GM18868 (cell line): ENCODE measurements at regions not wholly inside any gene's neighbourhood (a gene's known extent, or its start where the extent isn't known, plus 50 kb on each side); places are given as distances from the start of the nearest gene placed in this dataset.

ENCODE experiments used
- ATAC-seq: cut with Tn5 transposase; IDR thresholded peaks from one replicate; pipeline ENCODE4 v1.9.1; 2021; ENCODE audit warnings: mild to moderate bottlenecking, moderate library complexity; ENCODE audit not compliant: unreplicated experiment

- no peak for ATAC-seq
Measured at GRCh38 chr2:217530392-217531090, 472.3 kb downstream of the TNS1 start.

GRCh38 chr2:217529271-217529670 lies 473.5 kb downstream of the TNS1 start:
- ATAC-seq = no peak

- no peak for ATAC-seq
Measured at GRCh38 chr2:217527590-217528202, 475.1 kb downstream of the TNS1 start.

- ATAC-seq = no peak
Measured at GRCh38 chr2:217525076-217525475, 477.7 kb downstream of the TNS1 start.

GRCh38 chr2:217523286-217523685 lies 479.5 kb downstream of the TNS1 start:
- ATAC-seq = no peak

- ATAC-seq = no peak
Measured at GRCh38 chr2:217521820-217522219, 481.0 kb downstream of the TNS1 start.

- ATAC-seq = no peak
Measured at GRCh38 chr2:217520356-217521010, 482.3 kb downstream of the TNS1 start.

GRCh38 chr2:217517402-217517801 lies 485.4 kb downstream of the TNS1 start:
- ATAC-seq = no peak

GRCh38 chr2:217515615-217516309 lies 487.0 kb downstream of the TNS1 start:
- ATAC-seq = no peak

GRCh38 chr2:217513258-217513657 lies 489.5 kb downstream of the TNS1 start:
- no peak for ATAC-seq

GRCh38 chr2:217512728-217513127 lies 490.1 kb downstream of the TNS1 start:
- ATAC-seq = no peak

GRCh38 chr2:217512259-217512658 lies 490.5 kb downstream of the TNS1 start:
- no peak for ATAC-seq

- ATAC-seq = no peak
Measured at GRCh38 chr2:217511850-217512249, 490.9 kb downstream of the TNS1 start.

- ATAC-seq = peak; percentile 61
Measured at GRCh38 chr2:217510771-217511291, 492.0 kb downstream of the TNS1 start.

- ATAC-seq = no peak
Measured at GRCh38 chr2:217505303-217505702, 497.5 kb downstream of the TNS1 start.

GRCh38 chr2:217501887-217502286 lies 500.9 kb downstream of the TNS1 start:
- ATAC-seq = no peak

- ATAC-seq = no peak
Measured at GRCh38 chr2:217497843-217498377, 504.9 kb downstream of the TNS1 start.

GRCh38 chr2:217494557-217494956 lies 508.2 kb downstream of the TNS1 start:
- ATAC-seq = no peak

- no peak for ATAC-seq
Measured at GRCh38 chr2:217491271-217491670, 511.5 kb downstream of the TNS1 start.

GRCh38 chr2:217489145-217489960 lies 513.4 kb downstream of the TNS1 start:
- no peak for ATAC-seq
